ENCODE measurements at regions not wholly inside any gene's neighbourhood (a gene's known extent, or its start where the extent isn't known, plus 50 kb on each side); places are given as distances from the start of the nearest gene placed in this dataset.

DNA sequence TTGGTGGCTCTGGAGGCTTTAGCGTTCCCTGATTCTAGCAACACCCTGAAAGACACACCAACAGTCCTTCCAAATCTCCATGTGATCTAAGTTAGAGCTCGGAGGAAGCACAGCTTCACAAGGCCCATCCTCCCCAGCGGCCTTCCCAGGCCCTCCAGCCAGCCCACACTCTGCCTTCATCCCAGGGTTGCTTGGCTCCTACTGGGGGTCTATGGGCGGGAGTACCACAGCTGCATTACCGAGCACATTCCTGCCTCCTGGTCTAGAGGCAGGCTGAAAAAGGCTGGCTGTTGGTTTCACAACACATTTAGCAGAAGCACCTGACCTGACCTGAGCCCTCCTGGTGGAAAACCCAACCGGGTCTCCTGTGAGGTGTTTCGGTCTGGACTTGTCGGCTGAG lies 54.7 kb upstream of the TRIM67 start:
- no peak for ATAC-seq
- Mint-ChIP-seq H3K4me3 (no peak overlapping the region), H3K27me3 (ENCODE audit: low read depth) (peaks cover 26% of the 10 kb centered on the region), H3K4me1 (0 out of 2 replicates have a peak, but pooled peaks cover 3% of the 10 kb centered on the region), H3K36me3 (no peaks in the 10 kb centered on the region), H3K27ac (no peak overlapping the region), H3K9me3 (peaks cover 3% of the 10 kb centered on the region; the same call in 1 of the 2 replicates)
- ChIA-PET POLR2A (no interaction called here), CTCF (interaction anchor here (0.7 kb wide), 1 partner anchor 15 kb away, joined by 3 read pairs; no protein-coding TSS in a partner anchor)
- no peak for TF ChIP-seq IRF2 (CRISPR knock-in tag; IDR thresholded peaks at IDR 0.05; ENCODE audit: borderline replicate concordance, low read depth)
- no peak for TF ChIP-seq CREB1 (CRISPR knock-in tag; IDR thresholded peaks at IDR 0.05)
- TF ChIP-seq, protein P1, sequence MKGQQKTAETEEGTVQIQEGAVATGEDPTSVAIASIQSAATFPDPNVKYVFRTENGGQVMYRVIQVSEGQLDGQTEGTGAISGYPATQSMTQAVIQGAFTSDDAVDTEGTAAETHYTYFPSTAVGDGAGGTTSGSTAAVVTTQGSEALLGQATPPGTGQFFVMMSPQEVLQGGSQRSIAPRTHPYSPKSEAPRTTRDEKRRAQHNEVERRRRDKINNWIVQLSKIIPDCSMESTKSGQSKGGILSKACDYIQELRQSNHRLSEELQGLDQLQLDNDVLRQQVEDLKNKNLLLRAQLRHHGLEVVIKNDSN (CRISPR knock-in tag; IDR thresholded peaks at IDR 0.05): no peak
- TF ChIP-seq, protein P2, sequence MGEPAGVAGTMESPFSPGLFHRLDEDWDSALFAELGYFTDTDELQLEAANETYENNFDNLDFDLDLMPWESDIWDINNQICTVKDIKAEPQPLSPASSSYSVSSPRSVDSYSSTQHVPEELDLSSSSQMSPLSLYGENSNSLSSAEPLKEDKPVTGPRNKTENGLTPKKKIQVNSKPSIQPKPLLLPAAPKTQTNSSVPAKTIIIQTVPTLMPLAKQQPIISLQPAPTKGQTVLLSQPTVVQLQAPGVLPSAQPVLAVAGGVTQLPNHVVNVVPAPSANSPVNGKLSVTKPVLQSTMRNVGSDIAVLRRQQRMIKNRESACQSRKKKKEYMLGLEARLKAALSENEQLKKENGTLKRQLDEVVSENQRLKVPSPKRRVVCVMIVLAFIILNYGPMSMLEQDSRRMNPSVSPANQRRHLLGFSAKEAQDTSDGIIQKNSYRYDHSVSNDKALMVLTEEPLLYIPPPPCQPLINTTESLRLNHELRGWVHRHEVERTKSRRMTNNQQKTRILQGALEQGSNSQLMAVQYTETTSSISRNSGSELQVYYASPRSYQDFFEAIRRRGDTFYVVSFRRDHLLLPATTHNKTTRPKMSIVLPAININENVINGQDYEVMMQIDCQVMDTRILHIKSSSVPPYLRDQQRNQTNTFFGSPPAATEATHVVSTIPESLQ (CRISPR knock-in tag; IDR thresholded peaks at IDR 0.05): no peak
- TF ChIP-seq, protein P3, sequence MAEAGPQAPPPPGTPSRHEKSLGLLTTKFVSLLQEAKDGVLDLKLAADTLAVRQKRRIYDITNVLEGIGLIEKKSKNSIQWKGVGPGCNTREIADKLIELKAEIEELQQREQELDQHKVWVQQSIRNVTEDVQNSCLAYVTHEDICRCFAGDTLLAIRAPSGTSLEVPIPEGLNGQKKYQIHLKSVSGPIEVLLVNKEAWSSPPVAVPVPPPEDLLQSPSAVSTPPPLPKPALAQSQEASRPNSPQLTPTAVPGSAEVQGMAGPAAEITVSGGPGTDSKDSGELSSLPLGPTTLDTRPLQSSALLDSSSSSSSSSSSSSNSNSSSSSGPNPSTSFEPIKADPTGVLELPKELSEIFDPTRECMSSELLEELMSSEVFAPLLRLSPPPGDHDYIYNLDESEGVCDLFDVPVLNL (CRISPR knock-in tag; IDR thresholded peaks at IDR 0.05; ENCODE audit: borderline replicate concordance, low read depth): no peak
- TF ChIP-seq MXD4 (CRISPR knock-in tag; IDR thresholded peaks at IDR 0.05; ENCODE audit: borderline replicate concordance): no peak
- TF ChIP-seq TEAD4 (CRISPR knock-in tag; IDR thresholded peaks at IDR 0.05): no peak
- TF ChIP-seq, protein P4, sequence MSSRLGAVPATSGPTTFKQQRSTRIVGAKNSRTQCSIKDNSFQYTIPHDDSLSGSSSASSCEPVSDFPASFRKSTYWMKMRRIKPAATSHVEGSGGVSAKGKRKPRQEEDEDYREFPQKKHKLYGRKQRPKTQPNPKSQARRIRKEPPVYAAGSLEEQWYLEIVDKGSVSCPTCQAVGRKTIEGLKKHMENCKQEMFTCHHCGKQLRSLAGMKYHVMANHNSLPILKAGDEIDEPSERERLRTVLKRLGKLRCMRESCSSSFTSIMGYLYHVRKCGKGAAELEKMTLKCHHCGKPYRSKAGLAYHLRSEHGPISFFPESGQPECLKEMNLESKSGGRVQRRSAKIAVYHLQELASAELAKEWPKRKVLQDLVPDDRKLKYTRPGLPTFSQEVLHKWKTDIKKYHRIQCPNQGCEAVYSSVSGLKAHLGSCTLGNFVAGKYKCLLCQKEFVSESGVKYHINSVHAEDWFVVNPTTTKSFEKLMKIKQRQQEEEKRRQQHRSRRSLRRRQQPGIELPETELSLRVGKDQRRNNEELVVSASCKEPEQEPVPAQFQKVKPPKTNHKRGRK (CRISPR knock-in tag; IDR thresholded peaks at IDR 0.05; ENCODE audit: borderline replicate concordance): no peak
- TF ChIP-seq, protein P5, sequence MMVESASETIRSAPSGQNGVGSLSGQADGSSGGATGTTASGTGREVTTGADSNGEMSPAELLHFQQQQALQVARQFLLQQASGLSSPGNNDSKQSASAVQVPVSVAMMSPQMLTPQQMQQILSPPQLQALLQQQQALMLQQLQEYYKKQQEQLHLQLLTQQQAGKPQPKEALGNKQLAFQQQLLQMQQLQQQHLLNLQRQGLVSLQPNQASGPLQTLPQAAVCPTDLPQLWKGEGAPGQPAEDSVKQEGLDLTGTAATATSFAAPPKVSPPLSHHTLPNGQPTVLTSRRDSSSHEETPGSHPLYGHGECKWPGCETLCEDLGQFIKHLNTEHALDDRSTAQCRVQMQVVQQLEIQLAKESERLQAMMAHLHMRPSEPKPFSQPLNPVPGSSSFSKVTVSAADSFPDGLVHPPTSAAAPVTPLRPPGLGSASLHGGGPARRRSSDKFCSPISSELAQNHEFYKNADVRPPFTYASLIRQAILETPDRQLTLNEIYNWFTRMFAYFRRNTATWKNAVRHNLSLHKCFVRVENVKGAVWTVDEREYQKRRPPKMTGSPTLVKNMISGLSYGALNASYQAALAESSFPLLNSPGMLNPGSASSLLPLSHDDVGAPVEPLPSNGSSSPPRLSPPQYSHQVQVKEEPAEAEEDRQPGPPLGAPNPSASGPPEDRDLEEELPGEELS (CRISPR knock-in tag; IDR thresholded peaks at IDR 0.05): no peak
- TF ChIP-seq ZNF219 (CRISPR knock-in tag; IDR thresholded peaks at IDR 0.05; ENCODE audit: borderline replicate concordance): no peak
- TF ChIP-seq GABPB1 (CRISPR knock-in tag; IDR thresholded peaks at IDR 0.05): no peak
- TF ChIP-seq ZNF317 (CRISPR knock-in tag; IDR thresholded peaks at IDR 0.05; ENCODE audit: borderline replicate concordance, low read depth): no peak
- TF ChIP-seq, protein P6, sequence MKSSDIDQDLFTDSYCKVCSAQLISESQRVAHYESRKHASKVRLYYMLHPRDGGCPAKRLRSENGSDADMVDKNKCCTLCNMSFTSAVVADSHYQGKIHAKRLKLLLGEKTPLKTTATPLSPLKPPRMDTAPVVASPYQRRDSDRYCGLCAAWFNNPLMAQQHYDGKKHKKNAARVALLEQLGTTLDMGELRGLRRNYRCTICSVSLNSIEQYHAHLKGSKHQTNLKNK (CRISPR knock-in tag; IDR thresholded peaks at IDR 0.05): no peak
- no peak for TF ChIP-seq SMAD3 (CRISPR knock-in tag; IDR thresholded peaks at IDR 0.05; ENCODE audit: borderline replicate concordance)
- TF ChIP-seq, protein P7, sequence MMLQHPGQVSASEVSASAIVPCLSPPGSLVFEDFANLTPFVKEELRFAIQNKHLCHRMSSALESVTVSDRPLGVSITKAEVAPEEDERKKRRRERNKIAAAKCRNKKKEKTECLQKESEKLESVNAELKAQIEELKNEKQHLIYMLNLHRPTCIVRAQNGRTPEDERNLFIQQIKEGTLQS (CRISPR knock-in tag; conservative IDR thresholded peaks at IDR 0.05): no peak
- no peak for DNase-seq (ENCODE audit: low spot score)

DNA sequence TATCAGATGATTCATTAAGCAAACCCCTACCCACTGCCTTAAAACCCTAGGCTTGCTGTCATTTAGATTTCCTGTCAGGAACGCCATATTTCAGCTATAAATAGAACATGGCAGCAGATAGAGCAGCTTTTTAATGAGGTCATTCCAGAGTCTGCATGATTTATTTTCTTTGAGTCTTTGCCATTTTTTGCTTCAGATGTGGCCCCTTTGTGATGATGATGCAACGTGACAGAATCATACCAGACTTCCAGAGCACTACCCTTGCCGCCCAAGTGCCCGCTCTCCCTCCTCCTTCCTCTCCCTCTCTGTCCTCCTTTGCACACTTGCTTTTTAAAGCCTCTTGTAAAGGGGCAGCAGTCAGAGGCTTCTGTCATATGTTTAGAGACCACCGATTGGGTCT lies 55.5 kb upstream of the TRIM67 start:
- ChIA-PET POLR2A (no interaction called here), CTCF (interaction anchor here (1.0 kb wide), 1 partner anchor 14 kb away, joined by 4 read pairs; no protein-coding TSS in a partner anchor)
- Mint-ChIP-seq H3K27me3 (ENCODE audit: low read depth) (peaks cover 23% of the 10 kb centered on the region), H3K4me1 (0 out of 2 replicates have a peak, but pooled peaks cover 3% of the 10 kb centered on the region), H3K27ac (no peak overlapping the region), H3K9me3 (no peaks in the 10 kb centered on the region), H3K4me3 (no peak overlapping the region), H3K36me3 (no peaks in the 10 kb centered on the region)
- ATAC-seq: no peak
- DNase-seq (ENCODE audit: low spot score): no peak
- TF ChIP-seq, protein P8, sequence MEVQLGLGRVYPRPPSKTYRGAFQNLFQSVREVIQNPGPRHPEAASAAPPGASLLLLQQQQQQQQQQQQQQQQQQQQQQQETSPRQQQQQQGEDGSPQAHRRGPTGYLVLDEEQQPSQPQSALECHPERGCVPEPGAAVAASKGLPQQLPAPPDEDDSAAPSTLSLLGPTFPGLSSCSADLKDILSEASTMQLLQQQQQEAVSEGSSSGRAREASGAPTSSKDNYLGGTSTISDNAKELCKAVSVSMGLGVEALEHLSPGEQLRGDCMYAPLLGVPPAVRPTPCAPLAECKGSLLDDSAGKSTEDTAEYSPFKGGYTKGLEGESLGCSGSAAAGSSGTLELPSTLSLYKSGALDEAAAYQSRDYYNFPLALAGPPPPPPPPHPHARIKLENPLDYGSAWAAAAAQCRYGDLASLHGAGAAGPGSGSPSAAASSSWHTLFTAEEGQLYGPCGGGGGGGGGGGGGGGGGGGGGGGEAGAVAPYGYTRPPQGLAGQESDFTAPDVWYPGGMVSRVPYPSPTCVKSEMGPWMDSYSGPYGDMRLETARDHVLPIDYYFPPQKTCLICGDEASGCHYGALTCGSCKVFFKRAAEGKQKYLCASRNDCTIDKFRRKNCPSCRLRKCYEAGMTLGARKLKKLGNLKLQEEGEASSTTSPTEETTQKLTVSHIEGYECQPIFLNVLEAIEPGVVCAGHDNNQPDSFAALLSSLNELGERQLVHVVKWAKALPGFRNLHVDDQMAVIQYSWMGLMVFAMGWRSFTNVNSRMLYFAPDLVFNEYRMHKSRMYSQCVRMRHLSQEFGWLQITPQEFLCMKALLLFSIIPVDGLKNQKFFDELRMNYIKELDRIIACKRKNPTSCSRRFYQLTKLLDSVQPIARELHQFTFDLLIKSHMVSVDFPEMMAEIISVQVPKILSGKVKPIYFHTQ (CRISPR knock-in tag; IDR thresholded peaks at IDR 0.05): no peak
- TF ChIP-seq, protein P9, sequence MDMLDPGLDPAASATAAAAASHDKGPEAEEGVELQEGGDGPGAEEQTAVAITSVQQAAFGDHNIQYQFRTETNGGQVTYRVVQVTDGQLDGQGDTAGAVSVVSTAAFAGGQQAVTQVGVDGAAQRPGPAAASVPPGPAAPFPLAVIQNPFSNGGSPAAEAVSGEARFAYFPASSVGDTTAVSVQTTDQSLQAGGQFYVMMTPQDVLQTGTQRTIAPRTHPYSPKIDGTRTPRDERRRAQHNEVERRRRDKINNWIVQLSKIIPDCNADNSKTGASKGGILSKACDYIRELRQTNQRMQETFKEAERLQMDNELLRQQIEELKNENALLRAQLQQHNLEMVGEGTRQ (CRISPR knock-in tag; IDR thresholded peaks at IDR 0.05): no peak
- TF ChIP-seq ZNF121 (CRISPR knock-in tag; IDR thresholded peaks at IDR 0.05): no peak
- TF ChIP-seq ELF4 (CRISPR knock-in tag; IDR thresholded peaks at IDR 0.05; ENCODE audit: low read depth): no peak
- no peak for TF ChIP-seq JUN (CRISPR knock-in tag; IDR thresholded peaks at IDR 0.05)
- TF ChIP-seq SOX15 (CRISPR knock-in tag; IDR thresholded peaks at IDR 0.05): no peak
- TF ChIP-seq, protein P3 (CRISPR knock-in tag; IDR thresholded peaks at IDR 0.05; ENCODE audit: borderline replicate concordance, low read depth): no peak
- no peak for TF ChIP-seq TEAD4 (CRISPR knock-in tag; IDR thresholded peaks at IDR 0.05)

All from WTC11 (cell line).